Left ventricle myocardium inferior (tissue), 1 donor: ENCODE measurements at regions not wholly inside any gene's neighbourhood (a gene's known extent, or its start where the extent isn't known, plus 50 kb on each side); places are given as distances from the start of the nearest gene placed in this dataset.
"Not testable (repeated sequence)": the region's sequence is repeated elsewhere in the genome, so short reads cannot be mapped to it uniquely, and the experiment has no call there.

Source experiments
- DNase-seq: peaks from one replicate; pipeline ENCODE4 v3.0.0-alpha.2; 2020
- H3K27ac ChIP-seq: fragments of 200-600 bp; replicated peaks from 2 replicates; pipeline ENCODE4 v1.8.0; 2021
- H3K27me3 ChIP-seq: fragments of 200-600 bp; 2 replicates; pipeline ENCODE4 v1.8.0; 2021; ENCODE audit warnings: low read depth
- H3K36me3 ChIP-seq: fragments of 200-600 bp; 2 replicates; pipeline ENCODE4 v1.8.0; 2021
- H3K4me1 ChIP-seq: fragments of 200-600 bp; 2 replicates; pipeline ENCODE4 v1.8.0; 2021
- H3K4me3 ChIP-seq: fragments of 200-600 bp; 2 replicates; pipeline ENCODE4 v1.8.0; 2021; ENCODE audit warnings: mild to moderate bottlenecking, moderate library complexity
- H3K9me3 ChIP-seq: fragments of 200-600 bp; replicated peaks from 2 replicates; pipeline ENCODE4 v1.8.0; 2021
- intact Hi-C: fragments of 100-400 bp; cut with micrococcal nuclease; formaldehyde crosslinking; loops from one replicate; pipeline ENCODE4 v1.11.0; 2022
- TF ChIP-seq, protein P1 (sequence below): fragments of 200-600 bp; IDR thresholded peaks from 2 replicates; pipeline ENCODE4 v1.8.0; 2021; ENCODE audit warnings: antibody characterized with exemption, mild to moderate bottlenecking, borderline replicate concordance
- donor health status: DM: no; HTN: yes; CAD: no; lungs with severe emphysema.

GRCh38 chr21:31786164-31786920, 54.4 kb upstream of the SCAF4 start:
- no peaks in the 10 kb centered on the region for H3K27me3 ChIP-seq
- intact Hi-C loops, result loop anchor here (10.0 kb wide), 1 partner anchor 468 kb away; no protein-coding TSS in a partner anchor
- H3K4me1 ChIP-seq, result no peaks in the 10 kb centered on the region
- H3K27ac ChIP-seq, result no peak overlapping the region
- H3K36me3 ChIP-seq, result no peaks in the 10 kb centered on the region
- no peak for DNase-seq
- TF ChIP-seq, protein P1, sequence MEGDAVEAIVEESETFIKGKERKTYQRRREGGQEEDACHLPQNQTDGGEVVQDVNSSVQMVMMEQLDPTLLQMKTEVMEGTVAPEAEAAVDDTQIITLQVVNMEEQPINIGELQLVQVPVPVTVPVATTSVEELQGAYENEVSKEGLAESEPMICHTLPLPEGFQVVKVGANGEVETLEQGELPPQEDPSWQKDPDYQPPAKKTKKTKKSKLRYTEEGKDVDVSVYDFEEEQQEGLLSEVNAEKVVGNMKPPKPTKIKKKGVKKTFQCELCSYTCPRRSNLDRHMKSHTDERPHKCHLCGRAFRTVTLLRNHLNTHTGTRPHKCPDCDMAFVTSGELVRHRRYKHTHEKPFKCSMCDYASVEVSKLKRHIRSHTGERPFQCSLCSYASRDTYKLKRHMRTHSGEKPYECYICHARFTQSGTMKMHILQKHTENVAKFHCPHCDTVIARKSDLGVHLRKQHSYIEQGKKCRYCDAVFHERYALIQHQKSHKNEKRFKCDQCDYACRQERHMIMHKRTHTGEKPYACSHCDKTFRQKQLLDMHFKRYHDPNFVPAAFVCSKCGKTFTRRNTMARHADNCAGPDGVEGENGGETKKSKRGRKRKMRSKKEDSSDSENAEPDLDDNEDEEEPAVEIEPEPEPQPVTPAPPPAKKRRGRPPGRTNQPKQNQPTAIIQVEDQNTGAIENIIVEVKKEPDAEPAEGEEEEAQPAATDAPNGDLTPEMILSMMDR, result no peak
- no peak overlapping the region for H3K4me3 ChIP-seq
- no peaks in the 10 kb centered on the region for H3K9me3 ChIP-seq

DNA sequence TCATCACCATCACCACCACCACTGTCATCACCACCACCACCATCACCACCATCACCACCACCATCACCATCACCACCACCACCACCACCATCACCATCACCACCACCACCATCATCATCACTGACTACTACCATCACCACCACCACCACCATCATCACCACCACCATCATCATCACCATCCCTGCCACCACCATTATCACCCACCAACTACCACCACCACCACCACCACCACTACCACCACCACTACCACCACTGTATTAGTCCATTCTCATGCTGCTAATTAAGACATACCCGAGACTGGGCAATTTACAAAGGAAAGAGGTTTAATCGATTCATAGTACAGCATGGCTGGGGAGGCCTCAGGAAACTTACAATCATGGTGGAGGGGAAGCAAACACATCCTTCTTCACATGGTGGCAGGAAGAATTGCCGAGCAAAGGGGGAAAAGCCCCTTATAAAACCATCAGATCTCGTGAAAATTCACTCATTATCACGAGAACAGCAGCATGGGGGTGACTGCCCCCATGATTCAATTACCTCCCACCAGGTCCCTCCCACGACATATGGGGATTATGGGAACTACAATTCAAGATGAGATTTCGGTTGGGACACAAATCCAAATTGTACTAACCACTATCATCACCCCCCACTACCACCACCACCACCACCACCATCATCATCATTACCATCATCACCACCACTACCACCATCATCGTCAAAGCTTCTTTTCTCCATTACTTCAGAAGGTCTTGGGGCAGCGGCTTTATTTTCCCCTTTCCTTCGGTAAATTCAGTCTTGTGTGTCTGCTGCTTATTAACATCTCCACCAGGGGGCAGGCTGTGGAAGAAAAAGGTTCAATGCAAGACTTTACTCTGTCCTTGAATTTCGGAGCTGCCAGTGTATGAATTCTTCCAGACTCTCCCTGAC, 53.6 kb upstream of the SCAF4 start:
- TF ChIP-seq, protein P1, result peak; percentile 80
- peak; percentile 32 for DNase-seq
- H3K9me3 ChIP-seq, H3K4me3 ChIP-seq, H3K4me1 ChIP-seq, H3K27me3 ChIP-seq, H3K27ac ChIP-seq, H3K36me3 ChIP-seq: not testable (repeated sequence)
- intact Hi-C loops, result loop anchor here (10.0 kb wide), 1 partner anchor 469 kb away; no protein-coding TSS in a partner anchor

DNA sequence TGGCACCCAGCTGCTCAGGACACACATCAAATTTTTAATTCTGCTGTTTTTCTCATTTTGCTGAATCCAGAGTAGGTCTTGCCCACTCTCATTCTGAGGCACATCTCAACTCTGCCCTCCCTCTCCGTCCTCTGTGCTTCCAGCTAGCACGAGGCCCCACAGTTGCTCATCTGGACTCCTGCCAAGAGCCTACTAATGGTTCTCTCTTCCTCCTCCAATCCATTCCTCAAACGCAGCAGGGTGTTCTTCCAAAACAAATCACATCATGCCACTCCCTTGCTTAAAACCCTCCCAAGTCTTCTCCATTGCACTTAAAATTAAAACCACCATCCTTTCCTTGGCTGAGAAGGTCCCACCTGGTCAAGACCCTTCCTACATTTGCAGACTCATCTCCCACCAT, 49.8 kb upstream of the SCAF4 start:
- DNase-seq, result peak; percentile 33
- Histone ChIP-seq H3K36me3 (no peaks in the 10 kb centered on the region), H3K9me3 (no peaks in the 10 kb centered on the region), H3K4me3 (no peak overlapping the region), H3K27ac (no peak overlapping the region), H3K4me1 (no peaks in the 10 kb centered on the region), H3K27me3 (no peaks in the 10 kb centered on the region)
- intact Hi-C loops, result loop anchor here (10.0 kb wide), 1 partner anchor 473 kb away; no protein-coding TSS in a partner anchor
- TF ChIP-seq, protein P1, result no peak
